Left kidney (tissue), 1 donor: ENCODE measurements at regions not wholly inside any gene's neighbourhood (a gene's known extent, or its start where the extent isn't known, plus 50 kb on each side); places are given as distances from the start of the nearest gene placed in this dataset.
"Not testable (repeated sequence)": the region's sequence is repeated elsewhere in the genome, so short reads cannot be mapped to it uniquely, and the experiment has no call there.

Experiments
- DNase-seq: peaks from one replicate; pipeline ENCODE4 v3.0.0-alpha.2; 2013

DNA sequence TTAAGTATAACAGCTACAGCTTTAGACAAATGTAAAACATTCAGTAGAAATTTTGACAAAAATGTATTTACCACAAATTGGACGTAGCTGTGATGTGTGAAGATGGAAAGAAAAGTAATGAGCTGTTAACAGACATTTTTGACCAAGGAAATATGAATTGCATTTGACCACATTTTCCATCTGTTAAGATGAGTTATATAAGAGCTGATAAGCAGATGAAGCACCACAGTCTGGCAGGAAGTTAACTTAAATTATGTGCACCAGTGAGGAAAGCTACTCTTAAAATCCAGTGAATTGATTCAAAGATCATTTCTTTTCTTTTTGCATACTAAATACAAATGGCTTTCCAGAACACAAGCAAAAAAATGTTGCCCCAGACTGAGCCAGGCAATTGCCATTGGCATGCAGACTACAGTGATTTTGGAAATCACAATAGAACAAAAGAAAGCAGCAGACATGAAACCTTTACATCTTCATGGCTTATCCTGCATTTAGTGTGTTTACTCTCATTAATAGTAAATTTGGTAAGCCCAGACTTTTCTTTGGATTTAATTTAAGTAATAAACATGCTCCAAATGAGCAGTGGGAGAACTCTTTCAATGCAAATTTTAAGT, 493.7 kb downstream of the TMX3 start:
- DNase-seq: no peak

DNA sequence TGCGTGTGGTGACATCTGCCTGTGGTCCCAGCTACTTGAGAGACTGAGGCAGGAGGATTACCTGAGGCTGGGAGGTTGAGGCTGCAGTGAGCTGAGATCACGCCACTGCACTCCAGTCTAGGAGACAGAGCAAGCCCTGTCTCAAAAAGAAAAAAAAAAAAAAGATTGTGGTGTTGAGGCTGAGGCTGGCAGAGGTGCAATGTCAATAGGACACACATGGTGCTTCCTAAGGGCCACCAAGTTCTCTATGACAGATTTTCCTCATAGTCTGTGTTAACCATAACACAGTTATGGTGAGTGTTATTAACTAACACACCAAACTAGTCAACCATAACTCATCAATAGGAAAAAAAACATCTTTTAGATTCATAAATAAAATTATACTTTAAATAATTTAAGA, 494.4 kb downstream of the TMX3 start:
- DNase-seq: no peak

DNA sequence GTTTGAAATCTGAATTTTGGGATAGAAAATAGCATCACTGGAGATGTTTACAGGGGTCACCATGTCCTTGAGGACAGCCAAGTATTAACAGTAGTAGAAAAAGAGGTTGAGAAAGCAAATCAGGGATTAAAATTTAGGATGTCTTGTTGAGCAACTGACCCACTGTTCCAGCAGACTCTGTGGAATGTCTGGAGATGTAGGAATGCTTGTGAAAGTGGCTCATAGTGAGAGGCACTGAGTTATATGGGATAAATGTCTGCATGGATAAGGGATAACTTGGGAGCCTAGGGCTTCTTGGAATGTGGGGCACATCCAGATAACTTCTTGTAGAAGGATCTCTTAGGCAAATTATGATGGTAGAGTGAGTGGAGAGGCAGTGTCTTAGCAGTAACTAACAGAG, 495.0 kb downstream of the TMX3 start:
- no peak for DNase-seq

DNA sequence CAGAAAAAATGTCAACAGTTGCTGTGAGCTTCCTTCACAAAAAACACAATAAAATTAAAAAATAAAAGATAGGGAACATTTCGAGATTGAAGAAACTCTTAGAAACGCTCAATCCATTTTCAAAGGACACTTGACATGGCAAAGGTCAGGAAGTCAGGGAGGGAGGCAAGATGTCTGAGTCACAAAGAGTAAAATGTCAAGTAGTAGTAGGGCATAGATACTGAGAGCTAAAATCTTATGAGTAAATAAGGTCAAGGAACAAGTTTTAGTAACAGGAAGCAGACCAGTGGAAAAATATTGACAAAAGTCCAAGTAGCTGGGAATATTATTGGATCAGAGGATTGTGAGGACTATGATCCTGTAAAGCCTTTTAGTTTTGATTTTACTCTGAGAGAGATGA, 495.6 kb downstream of the TMX3 start:
- DNase-seq: no peak

DNA sequence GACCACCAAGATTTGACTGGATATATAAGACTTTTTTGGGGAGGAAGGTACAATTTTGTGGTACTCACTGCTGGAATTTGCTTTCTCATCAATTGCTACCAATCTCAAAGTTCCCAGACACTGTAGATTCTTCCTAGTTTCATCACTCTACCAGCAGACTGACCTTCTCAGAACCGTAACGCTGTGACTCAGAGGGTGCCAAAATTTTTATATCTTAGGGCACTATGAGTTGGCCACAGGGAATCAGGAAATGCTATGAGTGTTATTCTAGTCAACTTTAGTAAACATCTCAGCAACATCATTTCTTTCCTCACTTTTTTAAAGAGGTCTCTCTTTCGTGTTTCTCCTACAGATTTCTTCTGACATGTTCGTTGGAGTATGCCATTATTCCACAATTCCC, 499.0 kb downstream of the TMX3 start:
- no peak for DNase-seq

DNA sequence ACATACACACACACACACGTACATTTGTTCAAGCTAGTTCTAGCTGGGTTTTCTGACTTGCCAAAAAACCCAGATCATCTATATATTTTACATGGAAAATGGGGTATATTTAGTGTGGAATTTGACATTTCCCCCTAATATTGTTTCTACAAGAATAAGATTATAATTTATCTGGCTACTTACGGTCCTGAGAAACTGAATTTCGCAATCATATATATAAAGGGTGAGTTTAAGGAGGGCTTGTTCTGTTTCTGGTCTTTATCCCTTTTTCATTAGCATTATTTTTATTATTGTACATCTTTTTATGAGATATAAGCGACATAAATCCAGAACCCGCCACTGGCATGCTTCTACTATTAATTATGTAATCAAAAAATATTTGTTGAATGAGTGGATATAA, 528.9 kb downstream of the TMX3 start:
- no peak for DNase-seq

DNA sequence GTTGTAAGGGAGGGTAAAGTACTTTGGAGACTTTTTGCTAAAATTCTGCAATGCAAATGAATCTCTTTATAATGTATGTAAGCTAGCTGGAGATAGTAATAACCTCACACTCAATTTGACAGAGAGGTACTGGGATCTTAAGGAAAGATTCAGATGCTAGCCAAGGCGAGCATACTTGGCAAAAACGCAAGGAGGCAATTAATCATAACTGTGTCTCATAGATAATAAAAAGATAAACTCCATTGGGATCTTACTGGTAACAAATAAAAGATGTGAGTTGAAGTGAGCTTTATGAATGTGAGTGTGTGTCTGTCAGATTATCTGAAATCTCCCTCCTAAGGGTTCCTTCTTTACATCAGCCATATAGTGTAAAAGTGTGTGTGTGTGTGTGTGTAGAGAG, 533.0 kb downstream of the TMX3 start:
- DNase-seq: no peak

DNA sequence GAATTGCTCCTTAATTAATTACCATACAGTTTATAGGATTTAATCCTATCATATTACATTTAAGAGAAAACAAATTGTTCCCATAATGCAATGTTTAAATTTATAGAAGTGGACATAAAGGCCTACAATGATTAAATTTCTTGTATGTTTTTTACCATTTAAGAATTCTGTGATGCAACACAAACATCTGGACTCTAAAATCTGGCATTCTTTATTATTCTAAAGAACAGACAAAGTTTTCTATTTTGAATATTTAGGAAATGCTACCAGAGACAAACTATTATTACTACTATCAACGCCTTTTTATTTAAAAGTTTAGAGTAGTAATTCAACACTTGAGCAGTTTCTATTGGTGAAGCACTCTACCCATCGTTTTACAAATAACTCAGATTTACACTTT, 535.1 kb downstream of the TMX3 start:
- DNase-seq: no peak

DNA sequence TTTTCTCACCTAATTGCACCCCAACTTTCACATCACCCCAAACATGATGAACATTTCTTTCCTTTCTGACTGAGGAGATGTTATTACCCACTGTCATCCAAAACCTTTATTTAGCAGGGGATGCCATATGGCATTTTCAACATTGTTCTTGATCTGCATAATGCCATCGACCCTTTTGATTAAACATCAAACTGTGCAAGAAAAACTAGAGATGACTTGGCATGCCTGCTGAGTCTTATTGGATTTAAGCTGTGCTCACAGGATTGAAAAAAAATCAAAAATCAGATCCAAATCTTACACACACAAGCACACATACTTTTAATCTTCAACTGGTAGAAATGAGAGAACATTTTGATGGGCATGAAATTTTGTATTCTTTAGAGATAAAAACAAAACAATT, 536.0 kb downstream of the TMX3 start:
- no peak for DNase-seq

DNA sequence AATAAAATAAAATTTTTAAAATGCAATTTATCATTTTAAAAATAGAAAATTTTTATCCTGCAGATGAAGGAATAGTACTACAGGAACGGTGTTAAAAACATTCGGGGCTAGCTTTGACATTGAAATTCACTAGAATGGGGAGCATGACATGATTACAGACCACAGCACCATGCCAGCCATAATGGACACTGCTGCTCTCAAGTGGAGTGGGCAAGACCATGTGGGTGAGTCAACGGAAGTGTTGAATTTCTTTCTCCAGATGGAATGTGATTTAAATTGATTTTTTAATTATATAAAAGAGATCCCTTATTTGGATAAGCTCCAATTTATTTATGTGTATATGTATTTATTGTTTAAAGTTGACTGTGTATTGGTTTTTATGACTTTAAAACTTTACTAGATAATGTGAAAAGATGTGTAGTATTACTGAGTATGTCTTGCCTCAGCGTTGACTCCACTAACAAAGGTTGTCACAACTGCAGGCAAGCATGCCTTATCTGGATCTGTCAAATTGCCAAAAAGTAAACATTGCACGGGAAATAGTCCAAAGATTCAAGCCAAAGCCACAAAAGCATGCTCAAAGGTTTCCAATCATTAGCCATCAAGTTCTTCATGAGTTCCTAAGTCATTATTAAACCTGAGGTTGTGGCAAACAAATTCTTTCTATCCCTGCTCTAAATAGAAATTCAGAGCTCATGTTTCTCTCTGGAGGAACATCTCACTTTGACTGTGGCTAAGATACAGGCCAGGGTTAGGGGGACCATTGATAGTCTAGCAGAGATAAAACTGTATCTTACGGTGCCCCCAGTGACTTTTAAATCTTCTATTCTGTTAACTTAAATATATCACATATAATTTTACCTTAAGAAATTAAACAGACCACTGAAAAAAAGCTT, 536.9 kb downstream of the TMX3 start:
- no peak for DNase-seq

DNA sequence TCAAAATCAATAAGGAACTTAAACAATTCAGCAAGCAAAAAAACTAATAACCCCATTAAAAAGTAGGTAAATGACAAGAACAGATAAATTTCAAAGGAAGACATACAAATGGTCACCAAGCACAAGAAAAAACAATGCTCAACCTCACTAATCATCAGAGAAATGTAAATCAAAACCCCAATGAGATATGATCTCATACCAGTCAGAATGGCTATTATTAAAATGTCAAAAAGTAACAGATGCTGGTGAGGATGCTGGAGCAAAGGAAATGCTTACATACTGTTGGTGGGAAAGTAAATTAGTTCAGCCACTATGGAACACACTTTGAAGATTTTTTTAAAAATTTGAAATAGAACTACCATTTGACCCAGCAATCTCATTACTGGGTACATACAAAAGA, 538.0 kb downstream of the TMX3 start:
- DNase-seq: no peak

DNA sequence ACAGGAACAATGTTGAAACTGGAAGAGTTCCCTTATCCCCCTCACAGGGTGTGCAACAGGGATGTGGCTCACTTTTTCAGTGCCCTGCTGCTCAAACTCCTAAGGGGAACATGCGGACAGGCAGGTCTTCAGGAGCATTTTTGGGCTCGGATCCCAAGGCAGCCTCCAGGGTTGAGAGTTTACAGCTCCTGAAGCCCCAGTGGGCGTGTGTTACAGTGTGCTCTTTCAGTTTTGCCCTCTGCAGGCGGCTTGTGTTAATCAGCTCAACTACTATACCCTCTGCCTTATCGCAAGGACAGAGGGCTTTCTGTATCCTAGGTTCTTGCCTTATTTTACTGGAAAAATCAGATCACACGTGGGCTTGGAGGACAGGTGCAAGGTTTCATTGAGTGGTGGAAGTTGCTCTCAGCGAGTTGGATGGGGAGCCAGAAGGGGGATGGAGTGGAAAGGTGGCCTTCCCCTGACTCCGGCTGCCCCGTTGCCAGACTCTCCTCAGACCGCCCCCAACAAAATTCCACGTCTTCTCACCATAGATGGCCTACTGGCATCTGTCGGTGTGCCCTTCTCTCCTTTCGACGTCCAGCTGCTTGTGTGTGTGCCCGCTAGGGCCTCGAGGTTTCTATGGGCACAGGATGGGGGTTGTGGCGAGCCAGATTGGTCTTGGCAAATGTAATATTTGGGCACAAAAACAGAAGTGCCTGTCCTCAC, 541.9 kb downstream of the TMX3 start:
- no peak for DNase-seq

DNA sequence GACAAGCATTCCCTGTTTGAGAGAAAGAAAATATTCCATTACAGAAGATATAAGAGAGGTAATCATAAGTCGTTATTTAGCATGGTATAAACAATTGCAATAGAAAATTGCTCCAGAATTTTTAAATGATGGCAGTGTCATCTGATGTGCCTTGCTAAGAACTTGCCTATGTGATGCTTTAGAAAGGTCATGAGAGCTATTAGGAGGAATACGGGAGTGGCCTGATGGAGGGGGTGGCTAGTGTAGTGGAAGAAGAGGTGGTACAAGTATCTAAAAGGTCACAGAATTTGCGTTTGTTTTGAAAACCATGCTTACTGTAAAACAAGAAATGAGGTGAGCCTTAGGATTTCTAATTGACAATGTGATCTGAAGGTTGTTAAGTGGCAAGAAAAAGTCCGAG, 550.0 kb downstream of the TMX3 start:
- no peak for DNase-seq

DNA sequence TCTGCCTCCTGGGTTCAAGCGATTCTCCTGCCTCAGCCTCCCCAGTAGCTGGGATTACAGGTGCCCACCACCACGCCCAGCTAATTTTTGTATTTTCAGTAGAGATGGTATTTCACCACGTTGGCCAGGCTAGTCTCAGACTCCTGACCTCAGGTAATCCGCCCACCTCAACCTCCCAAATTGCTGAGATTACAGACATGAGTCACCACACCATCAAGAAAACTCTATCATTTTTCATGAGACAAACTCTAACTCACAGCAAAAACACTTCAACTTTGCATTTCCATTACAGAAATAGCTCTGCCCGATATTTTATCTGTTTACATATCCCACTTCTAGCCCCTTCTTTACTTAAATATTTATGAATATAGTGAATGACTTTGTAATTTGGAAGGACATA, 561.1 kb downstream of the TMX3 start:
- not testable (repeated sequence) for DNase-seq

DNA sequence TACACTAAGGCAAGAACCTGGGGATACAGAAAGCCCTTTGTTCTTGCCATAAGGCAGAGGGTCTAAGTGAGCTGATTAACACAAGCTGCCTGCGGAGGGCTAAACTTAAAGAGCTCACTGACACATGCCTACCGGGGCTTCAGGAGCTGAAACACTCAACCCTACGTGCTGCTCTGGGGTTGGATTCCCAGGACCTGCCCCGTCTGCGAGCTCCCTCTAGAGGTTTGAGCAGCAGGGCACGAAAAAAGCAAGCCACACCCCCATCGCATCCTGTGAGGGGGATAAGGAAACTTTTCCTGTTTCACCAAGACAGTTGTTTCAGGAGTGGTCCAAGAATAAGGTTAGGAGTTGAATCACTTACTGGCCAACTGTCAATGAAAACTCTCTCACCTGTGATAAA, 562.1 kb downstream of the TMX3 start:
- no peak for DNase-seq

DNA sequence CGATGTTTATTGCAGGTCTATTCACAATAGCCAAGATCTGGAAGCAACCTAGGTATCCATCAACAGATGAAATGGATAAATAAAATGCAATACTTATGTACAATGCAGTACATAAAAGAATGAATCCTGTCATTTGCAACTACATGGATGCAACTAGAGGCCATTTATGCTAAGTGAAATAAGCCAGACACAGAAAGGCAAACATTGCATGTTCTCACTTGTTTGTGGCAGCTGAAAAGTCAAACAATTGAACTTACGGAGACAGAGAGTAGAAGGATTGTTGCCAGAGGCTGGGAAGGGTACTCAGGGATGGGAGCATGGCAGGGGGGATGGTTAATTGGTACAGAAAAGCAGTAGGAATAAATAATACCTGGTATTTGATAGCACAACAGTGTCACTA, 563.9 kb downstream of the TMX3 start:
- DNase-seq: no peak

DNA sequence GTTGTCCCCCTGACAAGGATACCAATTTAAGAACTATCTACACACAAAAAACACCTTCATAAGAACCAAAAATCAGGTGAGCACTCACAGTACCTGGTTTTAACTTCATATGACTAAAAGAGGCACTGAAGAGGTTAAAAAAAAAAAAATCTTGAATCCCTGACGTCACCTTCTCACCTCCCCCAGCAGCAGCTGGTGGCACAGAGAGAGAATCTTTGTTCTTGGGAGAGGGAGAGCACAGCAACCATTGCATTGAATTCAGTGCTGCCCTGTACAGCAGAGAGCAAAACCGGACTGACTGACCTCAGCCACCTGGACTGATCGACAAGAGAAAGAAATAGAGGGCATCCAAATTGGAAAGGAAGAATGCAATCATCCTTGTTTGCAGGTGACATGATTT, 566.0 kb downstream of the TMX3 start:
- no peak for DNase-seq

DNA sequence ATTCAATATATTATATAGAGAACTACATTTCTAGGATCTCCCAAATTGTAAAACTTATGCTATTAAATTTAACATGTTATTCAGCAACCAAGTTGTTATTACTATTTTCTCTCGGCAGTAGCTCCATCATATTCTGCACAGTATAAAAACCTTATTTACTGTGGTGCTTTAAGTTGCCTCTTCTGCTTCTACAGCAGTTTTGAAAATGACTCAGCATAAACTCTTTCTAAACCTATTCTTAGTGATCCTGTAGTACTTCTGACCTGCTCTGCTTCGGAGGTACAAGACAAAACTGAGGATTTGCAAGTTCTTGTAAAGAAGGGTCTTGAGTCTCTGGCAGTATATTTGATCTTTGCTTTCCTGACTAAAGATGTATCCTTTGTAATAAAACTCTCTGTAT, 567.2 kb downstream of the TMX3 start:
- DNase-seq: no peak

DNA sequence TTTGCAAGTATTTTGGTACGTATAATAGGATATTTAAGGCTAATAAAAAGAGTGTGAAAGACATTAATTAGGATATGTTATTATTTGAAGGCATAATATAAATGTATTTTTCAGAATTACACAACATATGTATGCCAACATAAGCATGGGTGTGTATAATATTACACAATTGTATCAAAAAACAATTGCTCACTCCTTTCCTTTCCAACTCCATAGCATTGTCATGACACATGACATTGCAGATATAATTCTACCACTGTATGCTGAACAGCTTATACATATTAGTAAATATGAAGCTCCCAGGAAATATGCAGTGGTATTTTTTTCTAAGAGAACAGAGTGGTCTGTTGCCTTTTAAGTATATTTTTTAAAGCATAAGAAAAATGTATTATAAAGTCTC, 593.1 kb downstream of the TMX3 start:
- no peak for DNase-seq

DNA sequence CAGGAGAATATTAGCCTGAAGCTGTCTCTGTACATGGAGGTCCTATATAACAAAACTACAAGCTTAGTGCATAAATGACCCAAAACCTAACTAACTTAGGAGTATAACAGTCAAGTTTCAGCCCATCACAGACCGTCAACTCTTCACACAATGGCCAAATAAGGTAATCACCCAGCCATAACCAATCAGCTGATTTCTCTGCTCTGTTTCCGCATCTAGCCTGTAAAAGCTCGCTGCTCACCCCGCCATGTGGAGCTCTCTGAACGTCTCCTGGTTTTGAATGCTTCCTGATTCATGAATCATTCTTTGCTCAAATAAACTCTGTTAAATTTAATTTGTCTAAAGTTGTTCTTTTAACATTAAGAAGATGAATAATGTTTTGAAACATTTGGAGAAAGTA, 593.6 kb downstream of the TMX3 start:
- DNase-seq: no peak

DNA sequence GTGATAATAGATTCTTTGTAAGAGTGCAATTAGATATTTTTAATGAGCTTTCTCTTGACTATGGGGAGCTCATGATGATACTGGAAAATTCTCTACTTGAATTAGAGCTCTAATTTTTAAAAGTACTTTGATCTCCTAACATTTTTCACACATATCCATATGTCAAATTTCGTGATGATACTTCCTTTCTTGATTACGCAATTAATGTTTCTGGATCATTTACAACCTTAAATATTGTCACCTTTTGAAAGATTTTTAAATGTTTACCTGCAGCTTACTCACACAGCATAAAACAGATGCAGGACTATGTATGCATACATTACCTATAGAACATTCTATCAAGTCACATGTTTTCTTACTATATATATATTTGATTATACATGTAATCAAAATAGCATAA, 598.5 kb upstream of the DSEL start:
- DNase-seq: no peak

DNA sequence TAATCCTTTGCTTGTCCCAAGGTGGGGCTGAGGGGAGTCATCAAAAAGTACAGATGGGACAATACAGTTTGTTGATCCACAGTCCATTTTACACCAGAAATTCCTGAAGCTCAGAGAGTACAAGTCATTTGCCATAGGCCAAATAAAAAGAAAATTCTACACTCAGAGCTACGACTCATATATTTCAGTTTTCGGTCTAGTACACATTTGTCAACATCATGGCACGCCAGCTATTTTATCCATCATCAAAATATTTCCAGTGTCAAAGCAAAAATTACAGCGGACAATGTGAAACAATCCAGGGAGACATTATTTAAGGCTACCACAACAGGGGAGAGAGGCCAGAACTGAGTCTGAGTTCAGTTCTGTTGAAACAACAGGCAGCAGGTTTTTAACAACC, 587.5 kb upstream of the DSEL start:
- DNase-seq: no peak

DNA sequence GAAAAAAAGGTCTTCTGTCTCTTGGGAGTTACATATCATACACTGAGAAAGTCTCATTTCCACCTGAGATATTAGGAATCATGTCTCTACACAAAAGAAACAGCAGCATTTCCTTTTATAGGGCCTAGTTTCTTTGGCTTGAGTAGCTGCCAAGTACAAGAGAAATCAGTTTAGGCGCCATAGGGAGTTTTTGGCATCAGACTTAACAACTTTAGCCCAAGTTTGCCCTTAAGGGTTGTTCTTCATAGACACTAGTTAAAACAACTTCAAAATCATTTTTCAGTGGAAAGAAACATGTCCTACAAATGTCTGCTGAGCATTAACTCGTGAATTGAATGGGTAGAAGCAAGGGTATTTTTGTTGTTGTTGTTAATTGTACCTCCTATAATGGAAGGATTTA, 587.0 kb upstream of the DSEL start:
- DNase-seq: no peak

DNA sequence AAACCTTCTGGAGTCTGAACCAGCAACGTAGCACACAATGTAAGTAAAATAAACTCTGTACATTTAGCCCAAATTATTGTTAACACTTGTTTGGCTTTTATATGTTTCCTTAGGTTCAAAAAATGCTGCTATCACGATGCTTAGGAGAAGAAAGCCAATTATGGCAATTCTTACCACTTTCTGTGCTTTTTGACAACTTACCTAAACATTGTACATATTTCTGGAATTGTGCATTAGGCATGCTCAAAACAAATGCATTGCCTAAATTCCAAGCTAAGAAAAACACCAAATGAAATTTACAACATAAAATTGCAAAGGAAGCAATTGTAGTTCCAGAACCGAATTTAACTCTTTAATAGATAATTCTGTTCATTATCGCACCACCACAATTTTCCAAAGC, 585.6 kb upstream of the DSEL start:
- DNase-seq: no peak
